Posterior vena cava (tissue), 2 donors: ENCODE measurements at regions not wholly inside any gene's neighbourhood (a gene's known extent, or its start where the extent isn't known, plus 50 kb on each side); places are given as distances from the start of the nearest gene placed in this dataset.

ENCODE experiments used
- DNase-seq: peaks from one replicate; pipeline ENCODE4 v3.0.0-alpha.2; 2020; ENCODE audit warnings: low spot score
- intact Hi-C, 2 donors: fragments of 100-400 bp; cut with DNase I; formaldehyde crosslinking; loops; one replicate each; pipeline versions ENCODE4 v1.14.1 to v1.14.2; 2022 to 2023
- donor health status: DM: yes; HTN: yes; CAD: no.
- donor health status: DM: yes; HTN: yes; CAD: no.

GRCh38 chr2:236317938-236318396 is 53.8 kb upstream of the ASB18 start:
- no peak for DNase-seq
- intact Hi-C loops, result no loop called here

- DNase-seq, result no peak
- intact Hi-C loops, result no loop called here
Observed at GRCh38 chr2:236318401-236318800, 54.2 kb upstream of the ASB18 start.

GRCh38 chr2:236319036-236319435 is 54.8 kb upstream of the ASB18 start:
- intact Hi-C loops, result no loop called here

GRCh38 chr2:236321415-236321814 is 57.2 kb upstream of the ASB18 start:
- no peak for DNase-seq
- intact Hi-C loops, result no loop called here

More at GRCh38 chr2:236319036-236319435, 54.8 kb upstream of the ASB18 start:
- no peak for DNase-seq

GRCh38 chr2:236333417-236334121 is 69.4 kb upstream of the ASB18 start:
- intact Hi-C loops, result no loop called here
- DNase-seq, result no peak

- intact Hi-C loops, result no loop called here
- DNase-seq, result peak; percentile 91
Observed at GRCh38 chr2:236334122-236334876, 70.1 kb upstream of the ASB18 start.

GRCh38 chr2:236335696-236336574 is 71.7 kb upstream of the ASB18 start:
- intact Hi-C loops, result no loop called here
- DNase-seq, result no peak

GRCh38 chr2:236336575-236337464 is 72.6 kb upstream of the ASB18 start:
- DNase-seq, result no peak
- intact Hi-C loops, result no loop called here

GRCh38 chr2:236337465-236338325 is 73.5 kb upstream of the ASB18 start:
- no peak for DNase-seq
- intact Hi-C loops, result no loop called here

- intact Hi-C loops, result no loop called here
- DNase-seq, result no peak
Observed at GRCh38 chr2:236338495-236339184, 74.4 kb upstream of the ASB18 start.

- intact Hi-C loops, result loop anchor here in 1 of 2 donors (5.0 kb wide), 1 partner anchor 1812 kb away; no protein-coding TSS in a partner anchor
- no peak for DNase-seq
Observed at GRCh38 chr2:236340251-236340650, 76.0 kb upstream of the ASB18 start.

- no peak for DNase-seq
- intact Hi-C loops, result loop anchor here in 1 of 2 donors (5.0 kb wide), 1 partner anchor 1811 kb away; no protein-coding TSS in a partner anchor
Observed at GRCh38 chr2:236341067-236341466, 76.9 kb upstream of the ASB18 start.

GRCh38 chr2:236341721-236342120 is 77.5 kb upstream of the ASB18 start:
- intact Hi-C loops, result loop anchor here in 1 of 2 donors (5.0 kb wide), 1 partner anchor 1811 kb away; no protein-coding TSS in a partner anchor
- DNase-seq, result no peak

- intact Hi-C loops, result loop anchor here in 1 of 2 donors (5.0 kb wide), 1 partner anchor 1810 kb away; no protein-coding TSS in a partner anchor
- DNase-seq, result no peak
Observed at GRCh38 chr2:236342507-236342906, 78.3 kb upstream of the ASB18 start.

GRCh38 chr2:236342951-236343350 is 78.7 kb upstream of the ASB18 start:
- intact Hi-C loops, result loop anchor here in 1 of 2 donors (5.0 kb wide), 1 partner anchor 1809 kb away; no protein-coding TSS in a partner anchor
- DNase-seq, result no peak

- intact Hi-C loops, result loop anchor here in 1 of 2 donors (5.0 kb wide), 1 partner anchor 1809 kb away; no protein-coding TSS in a partner anchor
Observed at GRCh38 chr2:236343400-236344161, 79.4 kb upstream of the ASB18 start.

More at GRCh38 chr2:236343400-236344161, 79.4 kb upstream of the ASB18 start:
- DNase-seq, result no peak
